Astrocyte of the spinal cord (primary cell): ENCODE measurements at regions not wholly inside any gene's neighbourhood (a gene's known extent, or its start where the extent isn't known, plus 50 kb on each side); places are given as distances from the start of the nearest gene placed in this dataset.

Source experiments
- DNase-seq: peaks from one replicate; pipeline ENCODE4 v3.0.0; 2011; ENCODE audit warnings: low read depth, low spot score
- H3K4me3 ChIP-seq: 2 replicates; pipeline ENCODE4 v1.5.1; 2011; ENCODE audit warnings: low read depth, mild to moderate bottlenecking, low read length, moderate library complexity
- CTCF ChIP-seq: IDR thresholded peaks from 2 replicates; pipeline ENCODE4 v1.5.1; 2012; ENCODE audit warnings: low read depth, mild to moderate bottlenecking, low read length, inconsistent platforms
- in situ Hi-C: cut with HindIII; loops from 2 replicates; pipeline ENCODE4 v1.10.0; 2017; ENCODE audit warnings: low sequenced_read_pairs

GRCh38 chr5:29238115-29238514 is 1955.4 kb upstream of the CDH6 start:
- in situ Hi-C loops: no loop called here
- no peak for TF ChIP-seq CTCF
- DNase-seq: no peak
- no peak overlapping the region for H3K4me3 ChIP-seq

- DNase-seq: no peak
- no peak for TF ChIP-seq CTCF
- H3K4me3 ChIP-seq: no peak overlapping the region
- in situ Hi-C loops: no loop called here
Observed at GRCh38 chr5:29231154-29231553, 1962.3 kb upstream of the CDH6 start.

- in situ Hi-C loops: no loop called here
- H3K4me3 ChIP-seq: no peak overlapping the region
- TF ChIP-seq CTCF: no peak
- DNase-seq: no peak
Observed at GRCh38 chr5:29230591-29230990, 1962.9 kb upstream of the CDH6 start.

GRCh38 chr5:29229461-29229860 is 1964.0 kb upstream of the CDH6 start:
- in situ Hi-C loops: no loop called here
- no peak for TF ChIP-seq CTCF
- H3K4me3 ChIP-seq: no peak overlapping the region
- no peak for DNase-seq

- DNase-seq: no peak
- H3K4me3 ChIP-seq: no peak overlapping the region
- in situ Hi-C loops: no loop called here
- TF ChIP-seq CTCF: no peak
Observed at GRCh38 chr5:29218138-29218537, 1975.3 kb upstream of the CDH6 start.

GRCh38 chr5:29214839-29215238 is 1978.6 kb upstream of the CDH6 start:
- H3K4me3 ChIP-seq: no peak overlapping the region
- DNase-seq: no peak
- in situ Hi-C loops: no loop called here
- no peak for TF ChIP-seq CTCF

- no peak overlapping the region for H3K4me3 ChIP-seq
- no peak for DNase-seq
- in situ Hi-C loops: no loop called here
- TF ChIP-seq CTCF: no peak
Observed at GRCh38 chr5:29213475-29213874, 1980.0 kb upstream of the CDH6 start.
